ENCODE measurements at regions not wholly inside any gene's neighbourhood (a gene's known extent, or its start where the extent isn't known, plus 50 kb on each side); places are given as distances from the start of the nearest gene placed in this dataset.

- TF ChIP-seq CTCF (conservative IDR thresholded peaks at IDR 0.05; ENCODE audit: low read depth, low read length): no peak
- no peak for DNase-seq (ENCODE audit: low read depth)
- no peak overlapping the region for H3K4me3 ChIP-seq (ENCODE audit: low read length)
Measured at GRCh38 chr14:98900236-98900635, 371.8 kb downstream of the BCL11B start.

- no peak for TF ChIP-seq CTCF (conservative IDR thresholded peaks at IDR 0.05; ENCODE audit: low read depth, low read length)
- DNase-seq (ENCODE audit: low read depth): no peak
- H3K4me3 ChIP-seq (ENCODE audit: low read length): no peak overlapping the region
Measured at GRCh38 chr14:98900798-98901197, 371.2 kb downstream of the BCL11B start.

- no peak for DNase-seq (ENCODE audit: low read depth)
- H3K4me3 ChIP-seq (ENCODE audit: low read length): no peak overlapping the region
- TF ChIP-seq CTCF (conservative IDR thresholded peaks at IDR 0.05; ENCODE audit: low read depth, low read length): no peak
Measured at GRCh38 chr14:98901511-98902205, 370.3 kb downstream of the BCL11B start.

- no peak for DNase-seq (ENCODE audit: low read depth)
- TF ChIP-seq CTCF (conservative IDR thresholded peaks at IDR 0.05; ENCODE audit: low read depth, low read length): no peak
- H3K4me3 ChIP-seq (ENCODE audit: low read length): no peak overlapping the region
Measured at GRCh38 chr14:98903371-98903770, 368.6 kb downstream of the BCL11B start.

GRCh38 chr14:98904677-98905076, 367.3 kb downstream of the BCL11B start:
- no peak for DNase-seq (ENCODE audit: low read depth)
- H3K4me3 ChIP-seq (ENCODE audit: low read length): no peak overlapping the region
- no peak for TF ChIP-seq CTCF (conservative IDR thresholded peaks at IDR 0.05; ENCODE audit: low read depth, low read length)

GRCh38 chr14:98906123-98906995, 365.6 kb downstream of the BCL11B start:
- no peak for DNase-seq (ENCODE audit: low read depth)
- TF ChIP-seq CTCF (conservative IDR thresholded peaks at IDR 0.05; ENCODE audit: low read depth, low read length): no peak
- no peak overlapping the region for H3K4me3 ChIP-seq (ENCODE audit: low read length)

All from retinal pigment epithelial cell (primary cell).